UCSD-AML1 (cell line): ENCODE measurements at regions not wholly inside any gene's neighbourhood (a gene's known extent, or its start where the extent isn't known, plus 50 kb on each side); places are given as distances from the start of the nearest gene placed in this dataset.
"Not testable (repeated sequence)": the region's sequence is repeated elsewhere in the genome, so short reads cannot be mapped to it uniquely, and the experiment has no call there.

Experiments
- DNase-seq: peaks from one replicate; lab custom pipeline; 2025; ENCODE audit not compliant: unreplicated experiment; lab: John Stamatoyannopoulos, UW

GRCh38 chrX:138939038-138939437, 227.5 kb upstream of the FGF13 start:
- no peak for DNase-seq

GRCh38 chrX:138938003-138938402, 226.5 kb upstream of the FGF13 start:
- no peak for DNase-seq

- DNase-seq: no peak
Observed at GRCh38 chrX:138931212-138931611, 219.7 kb upstream of the FGF13 start.

- no peak for DNase-seq
Observed at GRCh38 chrX:138930583-138930945, 219.0 kb upstream of the FGF13 start.

- no peak for DNase-seq
Observed at GRCh38 chrX:138929926-138930582, 218.5 kb upstream of the FGF13 start.

GRCh38 chrX:138928737-138929459, 217.4 kb upstream of the FGF13 start:
- no peak for DNase-seq

GRCh38 chrX:138925330-138925729, 213.8 kb upstream of the FGF13 start:
- no peak for DNase-seq

GRCh38 chrX:138923805-138924204, 212.3 kb upstream of the FGF13 start:
- DNase-seq: no peak

- no peak for DNase-seq
Observed at GRCh38 chrX:138921031-138921430, 209.5 kb upstream of the FGF13 start.

GRCh38 chrX:138917781-138918180, 206.3 kb upstream of the FGF13 start:
- no peak for DNase-seq

GRCh38 chrX:138914767-138915166, 203.2 kb upstream of the FGF13 start:
- no peak for DNase-seq

- DNase-seq: no peak
Observed at GRCh38 chrX:138908577-138908976, 197.1 kb upstream of the FGF13 start.

- DNase-seq: no peak
Observed at GRCh38 chrX:138897621-138898492, 186.3 kb upstream of the FGF13 start.

- DNase-seq: no peak
Observed at GRCh38 chrX:138890491-138890890, 179.0 kb upstream of the FGF13 start.

GRCh38 chrX:138889149-138889548, 177.6 kb upstream of the FGF13 start:
- no peak for DNase-seq

- no peak for DNase-seq
Observed at GRCh38 chrX:138886769-138887168, 175.3 kb upstream of the FGF13 start.

GRCh38 chrX:138885886-138886285, 174.4 kb upstream of the FGF13 start:
- no peak for DNase-seq

- DNase-seq: not testable (repeated sequence)
Observed at GRCh38 chrX:138880293-138880692, 168.8 kb upstream of the FGF13 start.

GRCh38 chrX:138877746-138878145, 166.2 kb upstream of the FGF13 start:
- no peak for DNase-seq

- no peak for DNase-seq
Observed at GRCh38 chrX:138875472-138875871, 164.0 kb upstream of the FGF13 start.

GRCh38 chrX:138874271-138874935, 162.9 kb upstream of the FGF13 start:
- DNase-seq: no peak
